ENCODE measurements at regions not wholly inside any gene's neighbourhood (a gene's known extent, or its start where the extent isn't known, plus 50 kb on each side); places are given as distances from the start of the nearest gene placed in this dataset.

- TF ChIP-seq, protein P1, sequence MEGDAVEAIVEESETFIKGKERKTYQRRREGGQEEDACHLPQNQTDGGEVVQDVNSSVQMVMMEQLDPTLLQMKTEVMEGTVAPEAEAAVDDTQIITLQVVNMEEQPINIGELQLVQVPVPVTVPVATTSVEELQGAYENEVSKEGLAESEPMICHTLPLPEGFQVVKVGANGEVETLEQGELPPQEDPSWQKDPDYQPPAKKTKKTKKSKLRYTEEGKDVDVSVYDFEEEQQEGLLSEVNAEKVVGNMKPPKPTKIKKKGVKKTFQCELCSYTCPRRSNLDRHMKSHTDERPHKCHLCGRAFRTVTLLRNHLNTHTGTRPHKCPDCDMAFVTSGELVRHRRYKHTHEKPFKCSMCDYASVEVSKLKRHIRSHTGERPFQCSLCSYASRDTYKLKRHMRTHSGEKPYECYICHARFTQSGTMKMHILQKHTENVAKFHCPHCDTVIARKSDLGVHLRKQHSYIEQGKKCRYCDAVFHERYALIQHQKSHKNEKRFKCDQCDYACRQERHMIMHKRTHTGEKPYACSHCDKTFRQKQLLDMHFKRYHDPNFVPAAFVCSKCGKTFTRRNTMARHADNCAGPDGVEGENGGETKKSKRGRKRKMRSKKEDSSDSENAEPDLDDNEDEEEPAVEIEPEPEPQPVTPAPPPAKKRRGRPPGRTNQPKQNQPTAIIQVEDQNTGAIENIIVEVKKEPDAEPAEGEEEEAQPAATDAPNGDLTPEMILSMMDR (IDR thresholded peaks at IDR 0.05): no peak
- TF ChIP-seq POLR2AphosphoS5 (IDR thresholded peaks at IDR 0.05) (no peak), POLR2A (IDR thresholded peaks at IDR 0.05) (no peak)
These were observed 69.8 kb downstream of the RGS12 start for GRCh38 chr4:3362431-3363287.
